Stimulated activated CD4-positive, alpha-beta T cell treated with anti-CD3 and anti-CD28 coated beads, Interleukin-12 subunit alpha, Interleukin-12 subunit beta, amount 100 ng/mL, for 24 hours (primary cell): ENCODE measurements at regions not wholly inside any gene's neighbourhood (a gene's known extent, or its start where the extent isn't known, plus 50 kb on each side); places are given as distances from the start of the nearest gene placed in this dataset.

Experiments
- DNase-seq, 2 experiments: peaks; one replicate each; pipeline ENCODE4 v3.0.0-alpha.2; 2020; ENCODE audit warnings: low read depth in 2 of 2

DNA sequence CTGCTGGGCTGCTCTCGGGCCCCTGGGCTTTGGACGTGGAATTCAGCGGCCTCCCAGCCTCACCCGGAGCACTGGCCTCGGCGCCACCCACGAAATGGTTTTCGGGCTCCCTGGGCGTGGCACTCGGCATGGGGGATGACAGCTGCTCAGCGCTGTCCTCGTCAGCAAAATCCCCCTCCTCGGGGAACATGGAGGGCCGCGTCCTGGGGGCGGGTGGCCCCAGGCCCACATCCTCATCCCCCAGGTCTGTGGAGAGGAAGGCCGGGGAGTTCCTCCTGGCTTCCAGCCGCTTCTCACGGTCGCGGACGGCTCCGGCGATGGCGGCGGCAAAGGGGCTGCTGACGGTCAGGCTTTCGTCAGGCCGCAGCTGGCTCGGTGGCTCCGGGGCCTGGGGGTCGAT lies 88.4 kb downstream of the CTTN start:
- no peak for DNase-seq

DNA sequence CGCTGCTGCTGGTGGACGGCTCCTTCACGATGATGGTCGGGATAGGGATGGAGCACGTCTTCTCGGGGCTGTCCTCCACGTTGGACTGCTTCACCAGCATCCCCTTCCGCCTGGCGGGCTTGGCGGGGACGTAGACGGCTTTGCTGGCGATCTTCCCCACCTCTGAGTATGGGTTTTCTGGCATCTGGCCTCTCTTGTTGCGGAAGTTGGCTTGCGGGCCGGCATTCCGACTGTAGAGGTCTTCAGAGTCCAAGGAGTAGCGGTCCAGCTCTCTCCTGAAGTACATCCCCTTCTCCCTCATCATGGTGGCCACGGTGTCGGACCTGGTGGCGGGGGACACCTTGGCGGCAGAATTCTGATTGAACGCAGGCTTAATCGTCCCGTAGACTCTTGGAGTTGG lies 88.8 kb downstream of the CTTN start:
- DNase-seq = no peak

DNA sequence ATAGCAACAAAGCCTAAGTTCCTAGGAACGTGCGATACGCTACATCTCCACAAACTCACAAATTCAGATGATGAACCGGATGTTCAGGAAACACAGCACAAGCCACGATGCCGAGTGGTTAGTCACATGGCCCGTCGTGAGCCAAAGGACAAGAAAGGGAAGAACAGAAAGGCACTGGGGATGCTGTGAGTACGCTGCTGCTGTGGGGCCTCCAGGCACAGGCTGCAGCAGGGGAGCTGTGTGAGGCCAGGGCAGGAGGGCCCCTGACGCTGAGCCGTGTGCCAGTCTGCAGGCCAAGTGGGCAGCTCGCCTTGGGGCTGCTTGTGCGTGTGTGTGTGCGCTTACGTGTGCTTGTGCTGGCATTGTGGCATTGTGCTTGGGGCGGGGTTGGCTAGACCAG lies 89.4 kb downstream of the CTTN start:
- DNase-seq = no peak

DNA sequence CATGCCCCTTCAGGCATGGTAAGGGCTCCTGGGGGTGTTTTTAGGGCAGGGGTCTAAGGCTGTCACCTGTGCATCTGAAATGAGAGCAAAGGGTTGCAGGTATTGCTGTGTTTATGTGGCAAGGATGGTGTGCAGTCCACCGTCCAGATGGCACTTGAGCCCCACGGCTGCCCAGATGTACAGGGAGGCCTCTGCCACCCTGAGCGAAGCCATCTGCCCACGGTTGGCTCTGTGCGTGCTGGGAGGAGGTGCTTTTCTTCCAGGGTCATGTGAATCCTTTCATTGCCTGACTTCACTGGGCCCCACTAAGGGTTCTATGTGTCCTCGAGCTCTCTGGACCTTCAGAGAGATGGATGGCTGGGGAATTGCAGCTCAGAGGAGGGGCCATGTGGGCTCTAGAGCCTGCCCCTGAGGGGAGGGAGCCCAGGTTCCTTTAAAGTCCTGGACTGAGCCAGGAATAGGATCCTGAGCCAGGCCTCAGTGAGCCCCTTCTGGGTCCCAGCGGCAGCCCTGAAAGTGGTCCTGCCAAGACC lies 89.9 kb downstream of the CTTN start:
- DNase-seq = no peak

DNA sequence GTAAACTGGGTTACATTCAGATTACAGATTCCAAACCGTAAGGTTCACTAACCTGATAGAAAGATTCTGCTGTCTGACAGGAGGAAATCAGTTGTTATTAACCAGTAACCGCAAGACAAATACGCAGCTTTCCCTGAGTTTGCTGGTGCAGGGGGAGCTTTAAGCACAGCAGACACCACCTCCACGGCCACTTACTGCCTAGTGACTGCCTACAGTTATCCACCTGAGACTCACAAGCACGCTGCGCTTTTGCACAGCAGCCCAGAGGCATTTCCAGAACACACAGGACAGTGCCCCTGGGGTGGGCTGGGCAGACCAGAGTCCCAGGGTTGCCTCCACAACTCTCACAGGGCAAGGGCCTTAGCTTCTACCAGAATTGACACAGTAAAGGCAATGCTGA lies 90.9 kb downstream of the CTTN start:
- DNase-seq = no peak

DNA sequence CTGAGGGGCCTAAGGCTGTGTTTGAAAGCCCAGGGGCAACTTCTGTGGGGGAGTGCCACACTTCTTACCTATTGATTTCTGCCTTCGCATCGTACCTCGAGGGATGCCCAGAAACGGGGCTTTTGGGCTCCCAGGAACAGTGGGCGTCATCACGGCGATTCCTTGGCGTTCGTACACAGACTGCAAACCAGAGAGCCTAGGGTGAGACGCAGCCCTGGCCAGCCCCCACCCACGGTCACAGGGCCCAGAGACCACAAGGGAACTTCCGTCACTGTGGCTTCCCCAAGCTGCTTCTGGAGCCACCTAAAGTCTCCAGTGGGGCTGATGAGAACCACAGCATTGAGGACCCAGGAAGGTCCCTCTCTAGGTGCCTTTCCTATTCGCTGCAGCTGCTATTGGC lies 91.9 kb downstream of the CTTN start:
- no peak for DNase-seq

DNA sequence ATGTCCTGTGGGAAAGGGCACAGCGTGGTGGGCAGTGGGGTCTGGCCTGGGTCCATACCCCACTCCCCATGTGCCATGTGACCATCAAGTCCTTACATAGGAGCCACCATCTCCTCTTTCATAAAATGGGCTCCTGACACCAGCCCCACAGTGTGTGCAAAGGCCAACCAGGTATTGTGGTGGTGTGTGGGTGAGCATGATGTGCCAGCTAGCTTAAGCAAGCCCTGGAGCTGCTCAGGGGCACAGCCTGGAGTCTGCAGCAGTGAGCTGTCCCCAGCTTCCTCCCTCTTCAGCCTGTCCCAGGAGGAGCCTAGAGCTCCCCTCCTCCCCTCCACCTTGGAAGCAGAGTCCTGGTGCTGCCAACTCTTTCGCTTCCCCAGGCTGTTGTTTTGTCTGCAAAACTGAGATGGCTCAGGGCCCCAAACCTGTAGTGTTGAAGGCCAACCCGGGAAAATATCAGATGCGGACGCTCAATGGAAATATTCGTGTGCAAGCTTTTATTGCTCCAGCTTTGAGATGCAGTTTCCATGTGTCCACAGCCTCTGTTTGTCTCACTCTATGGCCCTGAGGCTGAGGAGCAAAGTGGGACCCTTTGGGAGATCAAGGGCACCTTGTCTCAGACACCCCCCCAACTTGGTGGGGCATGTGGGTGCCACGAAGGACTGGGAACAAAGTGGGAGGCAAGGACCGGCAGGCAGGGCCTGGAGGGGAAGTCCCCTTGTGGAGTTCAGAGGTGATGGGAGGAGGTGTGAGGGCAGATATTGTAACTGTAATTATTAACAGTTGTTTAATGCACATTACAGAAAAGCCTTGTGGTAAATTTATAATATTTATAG lies 92.6 kb downstream of the CTTN start:
- no peak for DNase-seq

DNA sequence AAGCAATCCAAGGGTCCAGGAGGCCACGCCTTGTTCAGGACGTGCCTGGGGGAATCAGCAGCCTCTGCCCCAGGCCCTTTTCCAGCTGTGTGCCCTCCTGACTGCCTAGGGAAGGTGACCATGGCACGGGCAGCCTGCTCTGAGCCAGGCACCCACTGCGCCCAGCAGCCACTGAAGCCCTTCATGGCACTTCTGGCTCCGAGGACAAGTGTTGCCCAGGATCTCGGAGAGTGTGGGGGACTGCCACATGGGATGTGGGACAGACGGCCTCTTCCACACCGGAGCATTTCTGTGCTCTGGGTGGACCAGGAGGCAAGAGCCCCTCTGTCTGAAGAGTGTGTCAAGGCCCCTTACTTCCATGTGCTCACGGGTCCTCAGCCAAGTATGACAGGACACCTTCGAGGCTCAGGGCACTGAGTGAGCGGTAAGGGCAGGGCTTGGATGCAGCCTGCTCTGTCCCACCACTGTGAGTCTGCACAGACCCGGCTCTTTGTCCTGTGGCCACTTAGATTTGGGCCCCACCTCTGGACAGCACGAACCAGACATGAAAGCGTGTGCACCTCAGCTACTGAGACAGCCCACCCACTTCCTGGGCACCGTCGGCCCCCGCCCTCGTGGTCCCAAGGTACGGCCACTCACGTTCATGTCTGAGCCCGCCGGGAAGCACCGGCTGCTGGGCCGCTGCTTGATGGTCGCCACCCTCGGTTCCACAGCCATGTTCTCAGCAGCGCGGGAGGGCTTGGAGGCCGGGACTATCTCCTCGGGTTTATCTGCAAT lies 93.6 kb downstream of the CTTN start:
- DNase-seq = no peak

DNA sequence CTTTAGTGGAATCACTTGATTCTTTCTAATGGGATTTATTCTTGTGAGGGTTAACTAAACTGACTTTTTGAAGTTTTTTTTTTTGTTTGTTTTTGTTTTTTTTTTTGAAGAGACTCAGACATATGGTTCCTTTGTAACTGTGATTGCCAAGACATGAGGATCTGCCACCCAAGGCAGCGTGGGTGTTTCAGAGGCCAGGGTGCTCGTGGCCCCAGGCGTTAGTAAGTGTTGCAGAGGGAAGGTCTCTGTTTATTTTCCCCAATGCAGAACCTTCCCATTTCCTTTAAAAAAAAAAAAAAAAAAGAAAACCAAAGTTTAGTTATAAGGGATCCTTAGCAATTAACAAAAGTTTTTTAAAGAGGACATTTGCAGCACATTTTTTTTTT lies 94.8 kb downstream of the CTTN start:
- no peak for DNase-seq

DNA sequence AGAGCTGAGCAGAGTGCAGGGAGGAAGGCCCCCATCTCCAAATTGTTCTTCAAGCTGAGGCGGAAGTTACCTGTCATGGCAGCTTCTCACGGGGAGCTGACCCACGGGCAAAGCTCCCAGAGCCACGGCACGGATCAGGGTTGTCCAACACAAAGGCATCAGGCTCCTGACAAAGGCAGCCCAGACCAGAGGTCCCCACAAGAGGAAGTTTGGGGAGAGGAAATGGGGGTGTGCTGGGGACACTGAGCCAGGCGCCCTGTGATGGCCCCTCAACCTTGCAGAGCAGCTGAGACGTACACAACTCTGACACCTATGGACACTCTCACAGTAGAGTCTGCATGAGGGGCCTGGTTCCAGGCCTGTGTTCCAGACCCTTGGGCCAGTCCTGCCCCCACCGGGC lies 95.6 kb downstream of the CTTN start:
- no peak for DNase-seq

DNA sequence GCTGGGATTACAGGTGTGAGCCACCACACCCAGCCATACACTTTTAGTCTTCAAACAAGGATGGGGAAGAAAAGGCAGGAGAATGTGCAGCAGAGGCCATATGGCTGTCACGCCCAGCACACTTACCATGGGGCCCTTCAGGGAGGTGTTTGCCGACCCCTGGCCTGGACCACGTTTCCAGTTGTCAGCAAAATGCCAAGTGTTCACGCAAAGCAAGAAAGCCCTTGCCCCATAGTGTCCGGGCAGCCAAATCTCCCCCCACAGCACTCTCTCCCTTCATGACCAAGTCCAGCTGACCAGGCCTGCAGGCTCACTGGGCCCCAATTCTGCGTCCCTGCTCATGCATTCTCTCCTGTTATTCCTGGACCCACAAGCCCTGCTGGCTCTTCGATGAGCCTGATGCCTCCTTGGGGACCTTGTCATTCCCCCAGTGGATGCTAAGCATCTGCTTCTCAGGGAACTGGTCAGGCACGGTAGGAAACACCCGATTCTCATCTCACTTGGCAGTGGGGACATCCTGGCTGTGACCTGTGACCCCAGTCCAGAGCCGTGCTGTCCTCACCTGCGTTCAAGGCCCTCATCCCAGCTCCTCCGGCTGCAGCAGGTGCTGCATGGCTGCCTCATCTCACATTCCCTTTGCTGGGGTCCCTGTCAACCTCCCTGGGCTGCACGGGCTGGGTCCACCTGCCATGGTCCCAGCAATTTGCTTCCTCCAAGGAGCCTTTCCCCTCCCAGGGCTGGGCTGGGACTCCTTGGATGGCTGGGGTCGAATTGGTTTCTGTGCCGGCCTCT lies 96.4 kb downstream of the CTTN start:
- DNase-seq = no peak

DNA sequence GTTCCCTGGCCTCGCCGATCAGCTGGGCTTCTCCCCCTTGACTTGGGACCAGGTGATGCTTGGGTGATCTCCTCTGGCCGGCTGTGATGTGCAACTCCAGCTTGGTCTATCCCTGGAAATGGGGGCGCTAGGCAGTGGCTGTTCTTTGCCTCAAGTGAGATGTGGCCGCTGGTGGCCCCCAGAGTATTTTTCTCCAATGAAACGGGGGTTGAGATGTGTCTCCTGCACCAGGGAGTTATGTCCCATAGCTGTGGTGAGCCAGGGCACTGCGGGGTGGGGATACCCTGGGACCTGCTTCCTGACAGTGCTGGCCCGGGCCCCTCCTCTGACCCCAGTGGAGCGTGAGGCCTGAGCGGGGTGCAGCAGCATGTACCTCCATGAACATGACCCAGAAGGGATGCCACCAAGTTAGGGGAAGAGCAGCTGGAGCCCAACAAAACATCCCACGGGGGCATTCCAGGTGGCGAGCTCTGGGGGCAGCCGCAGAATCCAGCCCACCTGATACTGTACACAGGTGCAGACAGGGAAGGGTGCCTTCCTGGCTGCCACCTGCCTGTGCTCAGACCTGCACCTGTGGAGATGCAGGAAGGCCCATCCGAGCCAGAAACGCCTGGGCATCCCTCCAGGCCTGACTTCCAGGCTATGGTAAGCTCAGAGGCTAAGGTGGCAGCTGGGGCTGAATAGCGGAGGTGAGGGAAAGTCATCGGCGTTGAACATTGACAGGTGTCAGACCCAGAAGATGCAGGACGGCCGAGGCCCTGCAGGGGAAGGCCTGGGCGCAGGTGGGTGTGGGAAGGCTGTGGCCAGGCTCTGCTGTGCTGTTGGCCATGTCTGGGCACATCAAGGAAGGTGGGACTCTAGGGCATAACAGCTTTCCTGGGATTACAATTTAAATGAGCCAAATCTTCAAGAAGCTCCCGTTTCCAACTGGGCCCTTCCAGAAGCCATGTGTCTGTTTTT lies 97.3 kb downstream of the CTTN start:
- no peak for DNase-seq

DNA sequence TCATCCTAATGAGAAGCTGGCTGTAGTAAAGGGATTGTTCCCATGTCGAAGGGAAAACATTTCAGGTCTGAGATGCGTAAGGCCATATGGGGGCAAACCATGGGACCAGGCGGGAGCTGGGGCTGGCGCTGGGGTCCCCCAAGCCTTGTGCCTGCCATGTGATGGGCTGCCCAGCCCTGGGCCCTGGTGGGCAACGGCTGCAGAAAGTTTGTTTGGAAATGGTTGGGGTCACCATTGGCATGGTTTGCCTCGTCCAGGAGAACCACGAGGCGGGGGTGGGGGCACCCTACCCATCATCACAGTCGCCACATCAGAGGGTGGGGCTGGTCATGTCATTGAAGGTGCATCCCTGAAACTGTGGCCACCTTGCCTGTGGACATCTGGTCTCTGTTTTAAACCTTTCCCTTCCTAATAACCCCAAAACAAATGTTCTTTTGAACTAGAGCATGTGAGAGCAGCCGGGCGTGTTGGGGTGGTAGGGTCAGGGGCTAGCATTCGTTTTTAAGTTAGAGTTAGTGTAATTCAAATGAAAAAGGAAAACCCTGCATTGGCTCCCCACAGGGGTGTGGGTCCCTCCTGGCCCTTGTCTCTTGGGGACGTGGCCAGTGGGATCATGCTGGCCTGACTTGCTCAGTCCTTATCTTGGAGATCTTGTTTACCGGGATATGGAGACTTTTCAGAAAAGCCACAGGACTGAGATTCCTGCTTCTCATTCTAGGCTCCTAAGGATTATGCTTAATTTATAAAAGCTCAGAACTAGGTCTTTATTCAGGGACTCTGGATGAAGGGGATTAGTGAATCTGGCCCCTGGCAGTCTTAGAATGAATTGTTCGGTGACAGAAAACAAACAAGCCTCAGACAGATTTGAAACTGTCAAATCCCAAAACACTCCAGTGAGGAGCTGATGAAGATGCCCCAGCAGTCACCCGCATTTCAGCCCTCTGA lies 98.5 kb downstream of the CTTN start:
- no peak for DNase-seq

DNA sequence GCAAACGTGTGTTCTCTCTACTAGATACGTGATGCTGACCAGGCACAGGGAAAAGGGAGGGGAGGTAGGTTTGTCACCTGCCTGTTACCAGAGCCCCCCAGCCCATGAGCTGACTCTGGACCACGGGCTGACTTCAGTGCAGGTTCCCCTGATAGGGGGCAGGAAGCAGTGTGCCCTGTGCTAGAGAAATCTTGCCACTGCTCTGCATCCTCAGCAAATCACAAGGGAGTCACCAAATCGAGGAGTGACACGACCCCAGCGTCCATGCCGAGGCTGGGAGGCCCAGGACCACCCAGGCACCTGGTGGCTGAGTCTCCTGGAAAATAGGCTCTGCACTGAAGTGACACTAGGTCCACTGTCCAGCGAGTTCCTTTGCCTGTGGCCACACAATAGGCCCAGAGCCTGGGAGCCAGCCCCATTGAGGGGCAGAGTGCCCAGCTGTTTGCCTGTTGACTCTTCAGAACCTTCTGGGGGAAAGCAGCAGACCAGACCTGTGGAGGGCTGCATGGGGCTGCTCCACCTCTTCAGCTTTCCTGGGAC lies 99.3 kb downstream of the CTTN start:
- no peak for DNase-seq

DNA sequence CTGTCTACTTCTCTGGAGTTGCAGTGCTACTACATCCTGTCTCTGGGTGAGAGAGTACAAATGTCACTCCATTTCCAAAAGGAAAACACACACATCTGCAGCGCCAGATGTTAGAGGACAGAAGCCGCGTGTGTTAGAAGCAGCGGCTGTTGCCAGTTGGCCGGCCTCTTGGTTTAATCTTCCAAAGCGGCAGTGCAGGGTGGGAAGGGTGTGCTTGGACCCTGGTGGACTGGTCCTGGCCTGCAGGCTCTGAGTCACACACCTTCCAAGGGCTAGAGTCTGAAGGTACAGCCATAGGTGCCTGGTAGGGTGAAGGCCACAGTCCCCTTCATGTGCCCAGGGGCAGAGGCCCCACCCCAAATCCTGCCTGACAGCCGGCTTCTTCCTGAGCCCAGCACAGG lies 99.8 kb downstream of the CTTN start:
- DNase-seq = no peak

DNA sequence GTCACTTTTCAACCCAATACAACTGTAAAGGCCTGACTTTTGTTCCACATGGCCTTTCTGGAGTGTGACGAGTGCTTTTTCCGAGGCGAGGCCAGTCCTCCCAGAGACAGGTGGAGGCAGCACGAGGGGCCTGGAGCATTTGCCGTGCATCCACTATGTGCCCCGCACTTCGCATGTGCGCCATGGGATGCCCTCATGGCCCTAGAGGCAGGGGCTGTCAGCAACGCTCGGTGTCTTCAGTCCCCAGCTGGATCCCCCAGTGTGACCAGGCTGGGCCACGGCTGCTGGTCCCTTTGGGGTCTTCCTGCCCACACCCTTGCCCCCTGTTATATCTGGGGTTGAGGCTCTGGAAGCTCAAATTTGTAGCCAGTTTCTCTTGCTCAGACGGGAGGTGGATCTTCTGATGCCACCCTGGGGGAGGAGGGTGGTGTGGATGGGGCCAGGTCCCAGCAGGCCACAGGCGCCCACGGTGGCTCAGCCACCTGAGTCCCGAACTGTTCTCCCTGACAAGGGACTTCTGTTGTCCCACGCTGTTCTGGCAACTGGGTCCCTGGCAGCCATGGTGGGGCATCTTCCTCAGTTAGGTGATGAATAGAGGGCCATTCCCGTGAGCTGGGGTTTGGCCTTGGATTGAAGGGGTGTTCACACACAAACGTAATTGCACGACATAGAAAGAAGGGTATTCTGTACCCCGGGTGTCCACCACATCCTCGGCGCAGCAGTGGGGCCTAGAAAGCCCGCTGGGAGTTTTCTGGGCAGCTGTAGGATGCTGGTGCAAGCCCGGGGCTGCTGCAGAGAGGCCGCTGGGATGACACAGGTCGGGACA lies 100.9 kb downstream of the CTTN start:
- DNase-seq = no peak

DNA sequence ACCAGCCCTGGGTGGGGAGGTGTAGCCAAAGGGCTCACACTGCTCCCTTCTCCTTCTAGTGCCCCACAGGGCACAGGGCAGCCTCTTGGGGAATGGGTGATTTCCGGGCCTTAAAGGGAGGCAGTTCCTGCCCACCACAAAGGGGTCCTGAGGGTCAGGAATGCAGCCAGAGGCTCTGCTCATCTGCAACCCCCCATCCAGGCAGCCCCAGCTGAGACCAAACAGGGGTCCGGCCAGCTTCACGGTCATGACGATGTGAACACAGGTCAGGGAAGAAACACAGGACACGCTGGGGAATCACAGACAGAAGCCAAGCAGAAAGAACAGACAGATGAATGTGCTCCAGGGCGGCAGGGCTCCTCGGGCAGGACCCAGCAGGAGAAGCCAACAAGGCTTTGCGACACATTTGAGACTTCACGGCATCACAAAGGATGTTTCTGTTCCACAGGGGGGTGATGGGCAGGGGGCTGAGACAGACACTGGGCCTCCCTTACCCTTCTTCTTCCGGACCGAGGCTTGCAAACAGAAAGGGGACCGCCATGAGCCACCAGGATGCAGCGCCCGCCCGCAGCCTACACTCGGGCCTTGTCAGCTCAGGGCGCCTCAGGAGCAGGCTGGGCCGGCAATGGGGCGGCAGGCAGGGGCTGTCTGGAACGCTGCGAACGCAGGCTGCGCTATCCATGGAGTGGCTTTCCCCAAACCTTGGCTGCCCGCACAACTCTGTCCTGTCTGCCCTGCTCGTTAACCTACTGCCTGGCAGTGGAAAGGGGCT lies 101.9 kb downstream of the CTTN start:
- no peak for DNase-seq
